NCI-H748 treated with DMSO at 0.1 percent for 48 hours (cell line): ENCODE measurements at regions not wholly inside any gene's neighbourhood (a gene's known extent, or its start where the extent isn't known, plus 50 kb on each side); places are given as distances from the start of the nearest gene placed in this dataset.
"Not testable (repeated sequence)": the region's sequence is repeated elsewhere in the genome, so short reads cannot be mapped to it uniquely, and the experiment has no call there.

Experiments used
- DNase-seq: peaks from one replicate; lab custom pipeline; 2025; lab: John Stamatoyannopoulos, UW

DNA sequence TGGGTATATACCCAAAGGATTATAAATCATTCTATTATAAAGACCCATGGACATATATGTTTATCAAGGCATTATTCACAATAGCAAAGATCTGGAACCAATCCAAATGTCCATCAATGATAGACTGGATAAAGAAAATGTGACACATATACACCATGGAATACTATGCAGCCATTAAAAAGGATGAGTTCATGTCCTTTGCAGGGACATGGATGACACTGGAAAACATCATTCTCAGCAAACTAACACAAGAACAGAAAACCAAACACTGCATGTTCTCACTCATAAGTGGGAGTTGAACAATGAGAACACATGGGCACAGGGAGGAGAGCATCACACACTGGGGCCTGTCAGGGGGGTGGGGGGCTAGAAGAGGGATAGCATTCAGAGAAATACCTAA, 136.9 kb upstream of the ST8SIA4 start:
- not testable (repeated sequence) for DNase-seq

DNA sequence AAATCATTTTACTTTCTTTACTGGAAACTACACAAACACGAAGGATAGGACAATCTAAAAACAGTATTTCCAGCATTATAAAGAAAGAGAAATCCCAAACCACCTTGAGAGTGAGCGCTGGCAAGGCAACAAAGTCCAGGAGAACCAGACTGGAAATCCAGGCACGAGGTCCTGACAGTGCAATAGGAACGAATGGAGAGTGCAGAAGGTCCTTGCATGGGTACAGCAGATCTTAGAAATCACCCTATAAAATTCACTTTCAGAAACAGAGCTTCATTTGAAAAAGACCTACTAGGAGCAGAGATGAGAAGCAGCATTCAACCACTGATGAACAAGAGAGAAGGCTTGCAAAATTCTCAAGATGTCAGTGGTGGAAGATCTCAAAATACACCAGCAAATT, 133.7 kb upstream of the ST8SIA4 start:
- DNase-seq: no peak

- no peak for DNase-seq
Measured at GRCh38 chr5:101035425-101035824, 132.3 kb upstream of the ST8SIA4 start.

GRCh38 chr5:101024299-101024698, 121.2 kb upstream of the ST8SIA4 start:
- no peak for DNase-seq

GRCh38 chr5:101018299-101018698, 115.2 kb upstream of the ST8SIA4 start:
- no peak for DNase-seq

DNA sequence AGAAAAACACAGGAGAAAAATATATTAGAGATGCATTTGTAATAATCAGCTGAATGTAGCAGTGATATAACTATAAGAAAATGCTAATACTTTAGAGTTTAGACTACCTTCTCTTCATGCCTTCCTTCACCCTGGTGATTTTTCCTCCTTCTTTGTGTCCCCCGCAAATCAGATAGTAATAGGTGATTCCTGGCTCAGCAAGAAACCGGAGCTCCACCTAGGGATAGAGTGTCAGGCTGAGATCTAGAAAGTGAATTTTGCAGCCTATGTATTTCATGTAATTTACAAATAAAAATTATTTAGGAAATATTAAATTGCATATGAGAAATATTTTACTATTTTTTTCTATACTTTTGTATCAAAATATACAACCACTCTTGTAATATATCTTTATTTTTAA, 109.8 kb upstream of the ST8SIA4 start:
- DNase-seq: no peak

DNA sequence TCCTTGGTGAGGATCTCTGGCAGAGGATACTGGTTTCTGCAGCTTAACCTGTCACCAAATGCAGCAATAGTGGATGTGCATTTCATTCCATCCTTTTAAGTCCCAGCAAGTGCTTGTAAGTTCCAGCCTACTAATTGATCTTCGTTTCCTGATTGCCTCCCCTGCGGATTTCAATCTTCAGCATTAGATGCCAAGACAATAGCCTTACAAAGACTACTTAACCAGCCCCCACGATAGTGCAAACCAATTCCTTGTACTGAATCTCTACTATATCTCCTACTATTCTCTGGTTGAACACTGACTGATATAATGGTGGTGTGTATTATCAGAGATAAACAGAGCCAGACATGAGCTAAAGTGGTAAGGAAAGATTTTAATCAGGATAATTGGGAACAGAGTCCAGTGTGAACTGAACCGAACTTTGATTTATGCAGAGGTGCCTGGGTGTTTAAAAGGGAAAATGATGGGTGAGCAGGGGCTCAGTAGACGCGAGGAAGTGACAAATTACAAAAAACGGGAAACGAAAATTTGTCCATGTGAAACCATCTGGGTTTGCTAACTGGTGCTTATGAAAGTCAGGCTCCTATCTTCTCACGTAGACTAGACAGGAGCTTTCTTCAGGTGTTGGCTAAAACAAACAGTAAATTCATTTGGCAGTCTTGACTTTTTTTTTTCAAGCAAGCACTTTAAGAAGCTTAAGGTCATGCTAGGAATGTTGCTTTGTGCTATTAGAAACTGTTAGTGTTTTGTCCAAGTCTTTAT, 106.9 kb upstream of the ST8SIA4 start:
- DNase-seq: no peak

GRCh38 chr5:100992354-100992753, 89.3 kb upstream of the ST8SIA4 start:
- no peak for DNase-seq

GRCh38 chr5:100983601-100984000, 80.5 kb upstream of the ST8SIA4 start:
- DNase-seq: peak; percentile 4

- DNase-seq: no peak
Measured at GRCh38 chr5:100974082-100974481, 71.0 kb upstream of the ST8SIA4 start.

DNA sequence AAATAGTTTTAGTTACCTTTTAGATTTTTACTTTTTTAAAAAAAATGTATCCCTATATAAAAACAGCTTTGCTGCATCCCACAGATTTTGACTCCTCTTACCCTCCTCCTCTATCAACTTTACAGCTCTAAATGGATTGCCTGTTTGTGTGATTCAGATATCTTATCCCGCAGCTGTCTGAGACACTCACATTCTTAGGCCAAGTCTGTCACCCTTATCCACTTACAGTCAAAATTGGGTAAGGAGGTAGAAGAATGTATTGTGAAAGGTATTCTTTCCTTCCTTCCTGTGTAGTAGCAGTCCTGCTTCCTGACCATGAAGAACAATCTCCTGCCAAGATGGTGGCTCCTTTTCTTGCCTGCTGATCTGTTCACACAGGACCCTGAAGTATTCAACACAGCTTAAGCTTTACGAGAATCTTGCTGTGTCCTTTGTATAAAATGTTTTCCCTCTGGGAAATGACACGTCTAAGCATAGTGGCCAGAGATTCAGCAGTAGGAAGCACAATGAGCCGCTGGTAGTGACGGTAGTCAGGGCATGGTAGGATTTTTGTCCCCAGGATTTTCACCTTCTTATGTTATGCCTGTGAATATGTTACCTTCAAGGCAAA, 67.7 kb upstream of the ST8SIA4 start:
- no peak for DNase-seq

- DNase-seq: no peak
Measured at GRCh38 chr5:100965291-100965690, 62.2 kb upstream of the ST8SIA4 start.
